ENCODE measurements at regions not wholly inside any gene's neighbourhood (a gene's known extent, or its start where the extent isn't known, plus 50 kb on each side); places are given as distances from the start of the nearest gene placed in this dataset.

GRCh38 chr13:103758222-103758621 lies 692.0 kb upstream of the SLC10A2 start:
- TF ChIP-seq, protein P1, sequence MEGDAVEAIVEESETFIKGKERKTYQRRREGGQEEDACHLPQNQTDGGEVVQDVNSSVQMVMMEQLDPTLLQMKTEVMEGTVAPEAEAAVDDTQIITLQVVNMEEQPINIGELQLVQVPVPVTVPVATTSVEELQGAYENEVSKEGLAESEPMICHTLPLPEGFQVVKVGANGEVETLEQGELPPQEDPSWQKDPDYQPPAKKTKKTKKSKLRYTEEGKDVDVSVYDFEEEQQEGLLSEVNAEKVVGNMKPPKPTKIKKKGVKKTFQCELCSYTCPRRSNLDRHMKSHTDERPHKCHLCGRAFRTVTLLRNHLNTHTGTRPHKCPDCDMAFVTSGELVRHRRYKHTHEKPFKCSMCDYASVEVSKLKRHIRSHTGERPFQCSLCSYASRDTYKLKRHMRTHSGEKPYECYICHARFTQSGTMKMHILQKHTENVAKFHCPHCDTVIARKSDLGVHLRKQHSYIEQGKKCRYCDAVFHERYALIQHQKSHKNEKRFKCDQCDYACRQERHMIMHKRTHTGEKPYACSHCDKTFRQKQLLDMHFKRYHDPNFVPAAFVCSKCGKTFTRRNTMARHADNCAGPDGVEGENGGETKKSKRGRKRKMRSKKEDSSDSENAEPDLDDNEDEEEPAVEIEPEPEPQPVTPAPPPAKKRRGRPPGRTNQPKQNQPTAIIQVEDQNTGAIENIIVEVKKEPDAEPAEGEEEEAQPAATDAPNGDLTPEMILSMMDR (IDR thresholded peaks at IDR 0.05; ENCODE audit: low read depth, low read length) = no peak
- TF ChIP-seq MAX (IDR thresholded peaks at IDR 0.05; ENCODE audit: low read depth, low read length) (no peak), POLR2A (IDR thresholded peaks at IDR 0.05; ENCODE audit: extremely low read depth, insufficient read length) (no peak), MYC (IDR thresholded peaks at IDR 0.05; ENCODE audit: low read depth, low read length) (no peak)

Data from NB4 (cell line).